ENCODE measurements at regions not wholly inside any gene's neighbourhood (a gene's known extent, or its start where the extent isn't known, plus 50 kb on each side); places are given as distances from the start of the nearest gene placed in this dataset.
"Not testable (repeated sequence)": the region's sequence is repeated elsewhere in the genome, so short reads cannot be mapped to it uniquely, and the experiment has no call there.

DNA sequence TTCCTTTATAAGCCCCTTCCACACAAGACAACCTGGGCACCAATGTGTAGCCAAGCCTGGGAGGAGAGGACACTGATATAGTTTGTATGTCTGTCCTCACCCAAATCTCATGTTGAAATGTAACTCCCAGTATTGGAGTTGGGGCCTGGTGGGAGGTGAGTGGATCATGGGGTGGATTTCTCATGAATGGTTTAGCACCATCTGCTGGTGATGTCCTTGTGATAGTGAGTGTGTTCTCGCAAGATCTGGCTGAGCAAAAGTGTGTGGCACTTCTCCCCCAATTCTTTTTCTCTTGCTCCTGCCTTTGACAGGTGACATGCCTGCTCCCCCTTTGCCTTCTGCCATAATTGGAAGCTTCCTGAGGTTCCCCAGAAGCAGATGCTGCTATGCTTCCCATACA lies 135.8 kb downstream of the USP31 start:
- no peak for DNase-seq (ENCODE audit: low read depth)

DNA sequence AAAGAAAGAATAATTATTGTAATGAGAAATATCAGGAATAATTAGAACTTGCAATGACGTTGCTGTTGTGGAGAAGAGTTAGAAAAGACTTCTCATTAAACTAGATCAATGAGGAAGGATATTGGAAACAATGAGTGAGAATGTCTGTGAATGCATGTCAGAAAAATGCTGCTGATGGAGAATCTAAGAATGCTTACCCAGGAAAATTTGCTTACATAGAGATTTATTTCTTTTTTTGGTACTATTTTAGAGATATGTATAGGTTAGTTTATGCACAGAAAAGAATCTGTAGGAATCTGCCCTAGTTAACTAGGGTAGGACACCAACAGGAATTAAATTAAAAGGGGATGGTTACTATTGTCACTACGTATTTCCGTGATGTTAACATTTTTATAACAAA lies 140.2 kb downstream of the USP31 start:
- no peak for DNase-seq (ENCODE audit: low read depth)

DNA sequence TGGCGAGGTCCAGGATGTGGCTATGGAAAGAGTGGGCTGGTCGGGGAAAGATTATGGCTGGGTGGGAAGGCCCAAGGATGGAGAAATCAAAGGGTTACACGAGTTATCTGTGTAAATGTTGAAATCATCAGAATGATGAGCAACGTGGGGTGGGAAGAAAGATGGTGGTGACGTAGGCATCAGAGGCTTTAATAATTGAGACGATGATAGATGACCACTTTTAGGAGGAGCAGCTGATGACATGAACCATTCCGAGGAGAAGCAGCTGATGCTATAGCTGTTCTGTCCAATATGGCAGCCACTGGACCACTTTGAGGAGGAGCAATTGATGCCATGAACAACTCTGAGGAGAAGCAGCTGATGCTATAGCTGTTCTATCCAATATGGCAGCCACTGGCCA lies 141.2 kb downstream of the USP31 start:
- DNase-seq (ENCODE audit: low read depth): no peak

DNA sequence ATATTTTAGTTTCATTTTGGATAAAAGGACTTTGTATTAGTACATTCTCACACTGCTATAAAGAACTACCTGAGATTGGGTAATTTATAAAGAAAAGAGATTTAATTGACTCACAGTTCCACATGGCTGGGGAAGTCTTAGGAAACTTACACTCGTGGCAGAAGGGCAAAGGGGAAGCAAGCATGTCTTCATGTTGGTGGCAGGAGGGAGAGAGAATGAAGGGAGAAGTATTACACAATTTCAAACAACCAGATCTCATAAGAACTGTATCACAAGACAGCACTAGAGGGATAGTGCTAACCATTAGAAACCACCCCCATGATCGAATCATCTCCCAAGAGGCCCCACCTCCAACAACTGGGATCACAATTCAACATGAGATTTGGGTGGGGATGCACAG lies 142.9 kb downstream of the USP31 start:
- no peak for DNase-seq (ENCODE audit: low read depth)

DNA sequence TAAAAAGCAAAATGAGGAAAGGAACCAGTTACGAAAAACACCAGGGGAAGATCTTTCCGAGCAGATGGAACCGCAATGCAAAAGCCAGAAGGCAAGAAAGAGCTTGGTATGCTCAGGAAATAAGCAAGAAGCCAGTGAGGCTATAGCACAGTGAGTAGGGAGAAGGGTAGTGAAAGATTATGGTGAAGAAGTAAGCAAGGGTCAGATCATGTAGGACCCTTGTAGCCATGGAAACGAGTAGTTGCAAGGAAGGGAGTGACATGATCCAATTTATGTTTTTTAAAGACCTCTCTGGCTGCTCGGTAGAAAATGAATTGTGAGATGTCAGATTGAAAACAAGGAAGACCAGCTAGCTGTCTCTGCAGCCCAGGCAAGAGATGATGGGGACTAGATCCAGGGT lies 143.3 kb downstream of the USP31 start:
- DNase-seq (ENCODE audit: low read depth): no peak

DNA sequence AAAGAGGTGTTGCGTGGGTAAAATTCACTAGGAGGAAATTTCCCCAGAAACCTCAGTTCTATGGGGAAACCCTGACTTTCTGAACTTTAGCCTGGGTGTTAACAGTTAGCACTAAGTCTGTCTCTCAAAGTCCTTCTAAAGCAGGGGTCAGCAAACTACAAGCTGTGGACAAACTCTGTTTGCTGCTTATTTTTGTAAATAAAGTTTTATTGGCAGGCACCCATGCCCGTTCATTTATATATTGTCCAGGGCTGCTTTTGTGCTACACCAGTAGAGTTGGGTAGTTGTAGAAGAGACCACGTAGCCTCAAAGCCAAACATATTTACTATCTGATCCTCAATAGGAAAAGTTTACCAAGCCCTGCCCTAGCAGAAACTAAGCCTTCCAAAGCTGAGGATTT lies 159.7 kb downstream of the USP31 start:
- no peak for DNase-seq (ENCODE audit: low read depth)

DNA sequence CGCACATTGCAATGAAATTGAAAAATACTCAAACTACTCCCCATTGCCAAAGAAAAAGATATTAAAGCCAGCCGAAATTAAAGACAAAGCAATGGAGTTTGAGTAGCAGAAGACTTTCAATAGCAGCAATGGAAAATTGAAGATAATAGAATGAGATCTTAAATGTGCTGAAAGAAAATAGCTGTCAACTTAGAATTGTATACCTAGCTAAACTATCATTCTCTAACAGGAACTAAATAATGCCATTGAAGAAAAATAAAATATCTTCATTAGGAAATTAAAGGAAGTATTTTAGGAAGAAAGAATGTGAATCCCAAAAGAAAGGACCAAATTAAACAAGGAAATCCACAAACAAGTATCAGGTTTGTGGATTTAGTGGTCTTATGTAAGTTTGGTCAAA lies 165.6 kb downstream of the USP31 start:
- no peak for DNase-seq (ENCODE audit: low read depth)

DNA sequence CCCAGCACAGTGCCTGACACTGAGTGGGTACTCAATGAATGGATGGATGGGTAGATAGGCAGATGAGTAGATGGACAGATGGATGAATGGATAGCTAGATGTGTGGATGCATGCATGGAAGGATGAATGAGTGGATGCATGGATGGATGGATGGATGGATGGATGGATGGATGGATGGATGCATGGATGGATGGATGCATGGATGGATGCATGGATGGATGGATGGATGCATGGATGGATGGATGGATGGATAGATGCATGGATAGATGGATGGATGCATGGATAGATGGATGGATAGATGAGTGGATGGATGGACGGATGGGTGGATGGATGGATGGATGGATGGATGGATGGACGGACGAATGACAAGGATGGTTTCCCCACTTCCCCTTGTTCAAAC lies 166.6 kb downstream of the HS3ST2 start:
- not testable (repeated sequence) for DNase-seq (ENCODE audit: low read depth)

DNA sequence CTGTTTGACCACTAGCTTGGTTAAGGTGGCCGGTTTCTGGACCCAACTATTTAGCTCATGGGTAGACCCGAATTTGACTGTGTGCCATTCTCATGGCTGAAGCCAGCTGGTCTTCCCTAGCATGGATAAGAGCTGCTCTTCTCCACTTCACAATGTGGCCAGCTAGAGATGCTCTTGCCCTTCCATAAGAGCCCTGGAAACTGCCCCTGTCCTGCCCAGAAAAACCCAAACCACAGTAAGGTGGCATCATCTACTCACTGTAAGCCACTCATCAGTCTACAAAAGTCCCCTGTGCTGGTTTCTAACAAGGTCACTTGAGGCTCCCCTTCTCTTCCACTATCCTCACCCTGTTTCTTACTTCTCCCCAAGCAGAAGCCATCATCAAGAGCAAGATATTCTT lies 165.1 kb downstream of the HS3ST2 start:
- no peak for DNase-seq (ENCODE audit: low read depth)

DNA sequence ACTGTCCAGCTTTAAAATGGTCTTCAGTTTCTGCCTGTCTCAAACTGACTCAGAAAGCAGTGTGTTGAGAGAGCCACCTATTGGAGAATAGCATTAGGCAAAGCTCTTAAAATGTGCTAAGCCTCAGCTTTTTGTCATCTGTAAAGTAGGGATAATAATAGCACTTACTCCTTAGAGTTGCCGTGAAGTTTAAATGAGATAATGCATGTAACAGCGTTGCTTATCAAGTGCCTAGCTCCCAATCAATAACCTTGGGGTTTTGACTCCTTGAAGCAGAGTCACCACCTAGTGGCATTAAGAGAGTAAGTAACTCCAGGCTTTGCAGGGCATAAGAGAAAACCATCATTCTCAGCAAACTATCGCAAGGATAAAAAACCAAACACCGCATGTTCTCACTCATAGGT lies 163.3 kb downstream of the HS3ST2 start:
- peak; percentile 2 for DNase-seq (ENCODE audit: low read depth)

DNA sequence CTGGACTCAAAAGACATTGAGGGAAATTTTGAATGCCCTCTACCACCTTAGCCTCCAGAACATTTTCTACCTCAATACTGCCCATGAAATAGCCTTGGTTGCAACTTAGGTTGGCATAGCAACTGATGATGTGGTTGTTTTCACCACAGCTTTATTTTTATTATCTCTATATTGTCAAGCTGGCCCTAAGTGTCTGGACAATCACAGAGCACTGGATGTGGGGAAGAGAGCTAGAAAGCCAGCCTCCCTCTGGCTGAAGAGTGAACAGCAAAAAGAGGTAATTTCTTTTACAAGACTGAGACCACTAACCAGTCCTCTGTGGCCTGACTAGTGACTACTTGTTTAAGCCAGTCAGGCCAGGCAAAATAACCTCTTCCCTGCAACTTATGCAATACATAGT lies 159.6 kb downstream of the HS3ST2 start:
- no peak for DNase-seq (ENCODE audit: low read depth)

DNA sequence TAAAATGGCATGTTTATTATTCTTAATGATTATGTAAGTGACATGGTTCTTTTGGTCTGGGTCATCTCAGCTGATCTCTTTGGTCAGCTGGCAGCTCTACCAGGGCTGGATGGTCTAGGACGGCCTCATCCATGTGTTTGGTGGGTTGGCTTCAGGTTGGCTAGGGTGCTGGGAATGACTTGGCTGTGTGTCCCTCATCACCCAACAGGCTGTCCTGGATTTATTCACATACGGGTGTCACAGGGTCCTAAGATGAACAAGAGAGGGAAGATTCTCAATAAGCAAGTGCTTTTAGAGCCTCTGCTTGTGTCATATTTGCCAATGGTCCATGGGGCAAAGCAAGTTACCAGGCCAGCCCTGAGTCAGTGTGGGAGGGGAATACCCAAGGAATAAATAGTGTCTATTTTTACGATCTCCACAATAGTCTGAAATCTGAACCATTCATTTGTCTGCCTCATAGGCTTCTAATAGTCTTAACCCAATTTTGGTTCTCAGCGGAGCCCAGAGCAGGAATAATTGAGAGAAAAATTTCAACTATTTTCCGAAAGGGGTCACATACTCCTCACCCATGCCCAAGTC lies 157.5 kb downstream of the HS3ST2 start:
- no peak for DNase-seq (ENCODE audit: low read depth)

DNA sequence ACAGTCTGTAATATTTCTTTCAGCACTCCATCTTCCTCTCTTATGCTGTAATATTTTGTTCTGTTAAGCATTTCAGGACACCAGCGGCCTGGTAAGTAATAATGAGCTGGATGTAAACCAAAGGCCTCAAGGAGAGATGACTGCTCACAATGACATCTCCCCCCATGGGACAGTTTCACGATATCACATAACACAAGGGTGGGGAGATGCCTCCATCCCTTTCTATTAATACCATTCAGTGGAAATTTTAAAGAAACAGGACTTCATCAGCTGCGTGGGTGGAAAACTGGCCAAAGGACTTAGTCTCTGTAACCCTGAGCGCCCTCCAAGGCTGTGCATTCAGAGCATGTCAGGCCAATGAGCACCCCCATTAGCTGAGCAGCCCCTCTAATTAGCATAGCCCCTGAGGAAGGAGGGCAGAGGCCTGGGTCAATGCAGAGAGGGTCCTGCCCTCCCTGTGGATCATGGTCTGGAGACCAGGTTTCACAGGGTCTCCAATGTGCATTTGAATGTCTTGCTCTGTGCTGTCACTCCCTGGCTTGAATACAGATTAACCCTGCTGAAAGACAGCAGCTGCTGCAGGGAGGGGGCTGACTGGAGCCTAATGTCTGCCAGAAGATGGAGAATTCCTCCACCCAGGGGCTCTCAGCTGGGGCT lies 156.4 kb downstream of the HS3ST2 start:
- no peak for DNase-seq (ENCODE audit: low read depth)

DNA sequence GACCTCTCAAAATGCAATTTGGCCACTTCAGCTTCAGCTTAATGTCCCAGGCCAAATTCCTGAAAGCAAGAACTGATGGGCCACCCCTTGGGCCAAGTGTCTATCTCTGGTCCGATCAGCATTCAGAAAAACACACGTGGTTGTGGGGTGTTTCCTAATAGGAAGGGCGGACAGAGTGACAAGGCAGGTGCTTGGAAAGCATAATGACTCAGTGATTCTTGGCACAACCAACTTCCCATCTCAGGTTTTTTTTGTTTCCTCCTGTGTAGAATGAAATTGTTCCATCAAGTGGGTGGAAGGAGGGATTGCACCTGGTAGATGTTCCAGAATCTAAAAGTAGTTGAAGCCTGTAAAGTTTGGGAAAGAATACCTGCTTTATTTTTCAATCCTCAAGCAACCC lies 155.6 kb downstream of the HS3ST2 start:
- DNase-seq (ENCODE audit: low read depth): peak; percentile 13

DNA sequence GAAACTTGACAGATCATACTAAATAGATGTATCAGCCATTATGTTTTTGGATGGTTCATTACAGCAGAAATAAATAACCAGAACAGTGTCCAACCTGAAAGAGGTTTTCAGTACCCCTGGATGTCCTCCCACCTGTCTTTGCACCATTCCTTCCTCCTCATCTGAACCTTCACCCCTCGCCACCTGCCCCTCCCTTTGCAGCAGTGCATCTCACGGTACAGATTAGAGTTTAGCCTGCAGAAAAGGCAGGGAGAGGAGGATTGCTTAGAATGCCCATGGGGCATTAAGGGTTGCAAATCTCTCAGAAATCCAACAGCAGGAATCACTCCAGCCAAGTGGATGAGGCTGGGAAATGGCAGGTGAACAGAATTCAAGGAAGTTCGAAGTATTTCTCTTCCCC lies 155.0 kb downstream of the HS3ST2 start:
- no peak for DNase-seq (ENCODE audit: low read depth)

DNA sequence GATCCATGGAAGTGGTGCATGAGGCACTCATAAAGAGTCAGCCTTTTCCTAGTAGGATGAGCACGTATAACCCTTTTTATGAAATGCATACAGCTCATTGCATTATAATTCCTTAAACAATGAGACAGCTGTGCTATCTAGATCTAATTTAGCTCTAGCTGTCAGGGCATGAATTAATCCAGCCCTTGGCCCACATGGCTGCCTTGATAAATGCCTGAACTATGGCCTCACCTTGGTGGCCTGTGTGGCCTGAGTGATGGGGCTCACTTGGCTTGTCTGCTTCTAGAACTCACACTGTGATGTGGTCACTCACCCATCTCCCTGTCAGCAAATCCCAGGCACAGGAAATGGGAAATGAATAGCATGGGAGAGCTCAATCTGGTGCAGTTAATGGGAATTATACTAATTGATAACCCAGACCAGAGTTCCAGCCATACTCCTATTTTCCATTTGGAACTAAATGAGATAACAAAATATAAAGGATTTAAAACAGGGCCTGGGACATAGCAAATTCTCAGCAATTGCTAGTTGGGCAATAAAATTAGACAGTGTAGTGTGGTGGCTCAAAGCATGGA lies 153.6 kb downstream of the HS3ST2 start:
- DNase-seq (ENCODE audit: low read depth): no peak
